Mesodermal cell (in vitro differentiated cells): ENCODE measurements at regions not wholly inside any gene's neighbourhood (a gene's known extent, or its start where the extent isn't known, plus 50 kb on each side); places are given as distances from the start of the nearest gene placed in this dataset.
"Not testable (repeated sequence)": the region's sequence is repeated elsewhere in the genome, so short reads cannot be mapped to it uniquely, and the experiment has no call there.

Source experiments
- H3K27ac ChIP-seq: 2 replicates; pipeline ENCODE4 v1.7.0; 2013; ENCODE audit warnings: mild to moderate bottlenecking, low read depth, low read length, moderate library complexity; ENCODE audit not compliant: severe bottlenecking
- H3K36me3 ChIP-seq: 2 replicates; pipeline ENCODE4 v1.7.1; 2013; ENCODE audit warnings: mild to moderate bottlenecking, low read length, moderate library complexity; ENCODE audit not compliant: control insufficient read depth, insufficient read depth
- H3K4me1 ChIP-seq: one replicate; pipeline ENCODE4 v1.7.1; 2013; ENCODE audit warnings: mild to moderate bottlenecking, low read length; ENCODE audit not compliant: insufficient read depth, control insufficient read depth, poor library complexity, severe bottlenecking
- H3K4me3 ChIP-seq: 2 replicates; pipeline ENCODE4 v1.7.0; 2013; ENCODE audit warnings: low read length, control low read depth, mild to moderate bottlenecking; ENCODE audit not compliant: insufficient read depth, poor library complexity, severe bottlenecking; ENCODE audit errors: extremely low read depth
- H3K9me3 ChIP-seq: 2 replicates; pipeline ENCODE4 v1.7.1; 2013; ENCODE audit warnings: mild to moderate bottlenecking, low read length, moderate library complexity; ENCODE audit not compliant: control insufficient read depth
- WGBS, 2 experiments: methylation state at CpG; one replicate each; pipeline ENCODE4 v1.1.5; 2013; ENCODE audit warnings: missing lambda C conversion rate in 2 of 2; ENCODE audit not compliant: insufficient coverage in 2 of 2; 5-methylcytosine and 5-hydroxymethylcytosine counted together

DNA sequence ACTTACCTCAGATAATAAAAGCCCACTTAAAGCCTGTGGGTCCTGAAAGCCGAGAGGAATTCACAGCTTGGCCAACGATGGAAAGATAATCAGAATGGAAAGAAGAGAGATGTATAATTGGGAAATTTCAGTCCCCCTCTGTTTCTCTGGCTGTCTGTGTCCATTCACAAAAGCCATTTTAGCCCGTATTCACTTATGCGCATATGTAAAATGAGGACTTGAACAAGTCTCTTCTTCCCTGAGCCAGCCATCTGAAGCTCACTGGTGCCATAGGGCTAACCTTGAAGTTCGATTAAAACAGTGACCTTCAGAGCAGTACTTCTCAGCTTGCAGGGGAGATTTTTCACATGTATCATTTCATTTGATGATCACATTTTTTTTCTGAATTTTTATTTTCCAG lies 527.2 kb downstream of the GRIN2A start:
- Histone ChIP-seq H3K4me3 (no peak overlapping the region), H3K36me3 (no peaks in the 10 kb centered on the region), H3K4me1 (peaks cover 1% of the 10 kb centered on the region), H3K9me3 (no peaks in the 10 kb centered on the region), H3K27ac (no peak overlapping the region)
- 63 to 93% methylated on average over 2 to 3 of the region's 5 CpGs for WGBS, 2 experiments

- WGBS, 2 experiments = 47 to 54% methylated on average over 2 of the region's 3 CpGs
- H3K9me3 ChIP-seq = no peaks in the 10 kb centered on the region
- H3K4me3 ChIP-seq = no peak overlapping the region
- no peaks in the 10 kb centered on the region for H3K36me3 ChIP-seq
- H3K27ac ChIP-seq = no peak overlapping the region
- no peaks in the 10 kb centered on the region for H3K4me1 ChIP-seq
Observed at GRCh38 chr16:9657641-9658040, 524.6 kb downstream of the GRIN2A start.

DNA sequence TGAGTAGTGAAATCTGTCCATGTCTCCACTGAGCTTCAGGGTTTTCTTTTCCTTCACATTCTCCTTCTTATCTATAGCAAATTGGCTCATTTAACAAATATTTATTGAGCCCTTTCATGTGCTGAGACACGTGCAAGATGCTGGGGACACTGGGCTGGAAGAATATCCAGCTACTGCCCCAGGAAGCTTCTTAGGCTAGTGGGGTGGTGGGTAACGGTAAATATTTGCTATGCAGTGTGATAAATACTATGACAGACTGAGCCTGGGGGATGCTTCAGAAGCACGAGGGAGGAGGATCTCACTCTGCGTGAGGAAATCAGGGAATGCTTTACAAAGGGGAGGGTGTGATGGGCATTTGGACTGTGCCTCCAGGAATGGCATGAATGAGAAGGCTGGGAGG lies 524.1 kb downstream of the GRIN2A start:
- Histone ChIP-seq H3K9me3 (no peaks in the 10 kb centered on the region), H3K4me3 (no peak overlapping the region), H3K36me3 (no peaks in the 10 kb centered on the region), H3K4me1 (no peaks in the 10 kb centered on the region), H3K27ac (no peak overlapping the region)
- WGBS, 2 experiments = 33 to 54% methylated on average over 3 of the region's 4 CpGs

- H3K27ac ChIP-seq = no peak overlapping the region
Observed at GRCh38 chr16:9658586-9658985, 523.6 kb downstream of the GRIN2A start.

GRCh38 chr16:9660898-9661297 lies 521.3 kb downstream of the GRIN2A start:
- 90 to 93% methylated on average over 2 to 4 of the region's 6 CpGs for WGBS, 2 experiments
- Histone ChIP-seq H3K9me3 (no peaks in the 10 kb centered on the region), H3K4me1 (no peaks in the 10 kb centered on the region), H3K36me3 (no peaks in the 10 kb centered on the region), H3K27ac (no peak overlapping the region), H3K4me3 (no peak overlapping the region)

More at GRCh38 chr16:9658586-9658985, 523.6 kb downstream of the GRIN2A start:
- Histone ChIP-seq H3K9me3 (no peaks in the 10 kb centered on the region), H3K36me3 (no peaks in the 10 kb centered on the region), H3K4me1 (no peaks in the 10 kb centered on the region), H3K4me3 (no peak overlapping the region)
- WGBS, 2 experiments = 100% methylated on average over 1 to 3 of the region's 5 CpGs

GRCh38 chr16:9661336-9662017 lies 520.8 kb downstream of the GRIN2A start:
- H3K4me3 ChIP-seq = no peak overlapping the region
- WGBS, 2 experiments = 77 to 91% methylated on average over 8 of the region's 10 CpGs
- H3K4me1 ChIP-seq = no peaks in the 10 kb centered on the region
- H3K36me3 ChIP-seq = no peaks in the 10 kb centered on the region
- no peak overlapping the region for H3K27ac ChIP-seq
- H3K9me3 ChIP-seq = no peaks in the 10 kb centered on the region

DNA sequence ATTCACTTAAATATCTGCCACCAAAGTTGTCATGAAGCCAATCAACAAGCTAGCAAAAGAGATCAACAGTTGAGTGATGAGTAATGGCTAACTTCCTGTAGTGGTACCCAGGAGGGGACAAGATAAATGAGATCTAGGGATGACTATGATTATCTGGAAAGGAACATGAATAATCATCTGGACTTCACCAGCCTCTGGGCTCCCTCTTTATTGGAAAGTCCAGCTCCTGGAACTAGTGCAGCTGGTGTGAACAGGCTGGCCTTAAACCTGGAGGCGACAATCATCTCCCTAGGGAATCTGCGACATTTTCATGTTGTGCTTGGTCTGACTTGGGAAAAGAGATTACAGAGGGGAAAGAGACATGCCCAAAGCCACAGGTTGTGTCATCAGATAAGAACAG lies 518.6 kb downstream of the GRIN2A start:
- H3K36me3 ChIP-seq = no peaks in the 10 kb centered on the region
- no peaks in the 10 kb centered on the region for H3K4me1 ChIP-seq
- H3K4me3 ChIP-seq = no peak overlapping the region
- H3K9me3 ChIP-seq = no peaks in the 10 kb centered on the region
- no peak overlapping the region for H3K27ac ChIP-seq
- 83 to 94% methylated on average over 2 of the region's 2 CpGs for WGBS, 2 experiments

DNA sequence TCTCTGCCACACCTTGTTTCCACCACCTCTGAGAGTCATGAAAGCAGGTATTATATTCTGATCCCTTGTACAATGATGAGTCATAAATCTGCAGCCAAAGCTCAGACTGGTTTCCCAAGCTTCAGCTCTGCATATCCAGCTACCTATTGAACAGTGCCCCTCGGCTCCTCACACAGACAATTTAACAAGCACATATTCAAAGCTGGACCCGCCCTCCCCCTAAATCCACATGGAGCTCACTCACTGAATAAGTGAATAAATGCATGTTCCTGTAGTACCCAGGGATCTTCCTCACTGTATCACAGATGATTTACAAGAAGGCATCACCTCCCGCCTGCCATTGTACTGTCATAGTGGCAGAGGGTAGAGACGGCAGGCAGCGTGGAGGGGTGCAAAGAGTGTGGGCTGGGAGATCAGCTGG lies 516.4 kb downstream of the GRIN2A start:
- H3K27ac ChIP-seq = no peak overlapping the region
- 81 to 84% methylated on average over 2 to 3 of the region's 5 CpGs for whole genome bisulfite sequencing, 2 experiments
- H3K36me3 ChIP-seq = no peaks in the 10 kb centered on the region
- H3K4me1 ChIP-seq = peaks cover 6% of the 10 kb centered on the region
- H3K9me3 ChIP-seq = no peaks in the 10 kb centered on the region
- H3K4me3 ChIP-seq = no peak overlapping the region

- H3K4me1 ChIP-seq = peaks cover 6% of the 10 kb centered on the region
- 90 to 99% methylated on average over 8 of the region's 9 CpGs for WGBS, 2 experiments
- no peaks in the 10 kb centered on the region for H3K36me3 ChIP-seq
- no peaks in the 10 kb centered on the region for H3K9me3 ChIP-seq
- no peak overlapping the region for H3K27ac ChIP-seq
- H3K4me3 ChIP-seq = no peak overlapping the region
Observed at GRCh38 chr16:9666834-9667480, 515.3 kb downstream of the GRIN2A start.

DNA sequence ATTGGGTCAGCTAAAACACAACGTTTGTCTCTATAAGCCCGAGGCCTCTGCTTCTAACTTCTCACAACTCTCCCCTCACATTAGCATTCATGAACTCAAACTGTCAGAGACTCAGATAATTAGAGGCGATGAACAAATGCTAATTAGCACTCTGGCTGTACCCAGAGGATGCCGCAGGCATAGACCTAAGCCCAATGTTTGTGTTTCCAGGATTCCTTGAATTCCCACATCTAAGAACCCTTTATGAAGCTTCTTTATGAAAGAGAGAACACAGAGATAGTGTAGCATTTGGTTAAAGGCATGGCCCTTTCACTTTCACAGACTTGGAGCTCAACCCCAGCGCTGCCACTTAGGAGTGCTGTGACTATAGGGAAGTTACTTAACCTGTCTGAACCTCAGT lies 512.2 kb downstream of the GRIN2A start:
- WGBS, 2 experiments = 6 to 14% methylated on average over 4 of the region's 5 CpGs

GRCh38 chr16:9670616-9671015 lies 511.6 kb downstream of the GRIN2A start:
- not testable (repeated sequence) for H3K27ac ChIP-seq, H3K4me3 ChIP-seq, H3K9me3 ChIP-seq, H3K4me1 ChIP-seq, H3K36me3 ChIP-seq
- no CpG with 5 or more reads among the region's 5 CpGs for WGBS, 2 experiments

More for the DNA sequence above, 512.2 kb downstream of the GRIN2A start:
- Histone ChIP-seq H3K4me3 (no peak overlapping the region), H3K9me3 (no peaks in the 10 kb centered on the region), H3K4me1 (peaks cover 6% of the 10 kb centered on the region), H3K36me3 (no peaks in the 10 kb centered on the region), H3K27ac (no peak overlapping the region)
